Upper lobe of left lung (tissue), 6 donors: ENCODE measurements at regions not wholly inside any gene's neighbourhood (a gene's known extent, or its start where the extent isn't known, plus 50 kb on each side); places are given as distances from the start of the nearest gene placed in this dataset.

Experiments
- ATAC-seq, 2 donors: fragments of 200-7000 bp; cut with Tn5 transposase; one replicate each; pipeline ENCODE4 v1.9.1; 2022; ENCODE audit warnings: mild to moderate bottlenecking in 2 of 2, moderate library complexity in 2 of 2; ENCODE audit not compliant: low FRiP score in 2 of 2
- DNase-seq, 2 donors: peaks; one replicate each; pipeline ENCODE4 v3.0.0-alpha.2; 2019 to 2020
- H3K27ac ChIP-seq, 4 donors: fragments of 200-600 bp; sonication (generic); one replicate each; pipeline ENCODE4 v1.5.1; 2016 to 2019
- H3K27me3 ChIP-seq, 4 donors: fragments of 200-600 bp; sonication (generic); one replicate each; pipeline ENCODE4 v1.5.1; 2017 to 2019
- H3K36me3 ChIP-seq, 4 donors: fragments of 200-600 bp; sonication (generic); one replicate each; pipeline ENCODE4 v1.5.1; 2016 to 2019
- H3K4me1 ChIP-seq, 4 donors: fragments of 200-600 bp; sonication (generic); one replicate each; pipeline ENCODE4 v1.5.1; 2018 to 2019
- H3K4me3 ChIP-seq, 4 donors: fragments of 200-600 bp; sonication (generic); one replicate each; pipeline ENCODE4 v1.5.1; 2017 to 2019; ENCODE audit warnings: mild to moderate bottlenecking in 2 of 4, moderate library complexity in 1 of 4
- H3K9me3 ChIP-seq, 4 donors: fragments of 200-600 bp; sonication (generic); one replicate each; pipeline ENCODE4 v1.5.1; 2018 to 2019
- CTCF ChIP-seq, 6 experiments: fragments of 450-650 bp in 4 of 6; fragments of 200-600 bp in 2 of 6; sonication (generic) in 2 of 6; IDR thresholded peaks; one replicate each; pipeline ENCODE4 v1.5.1; 2016 to 2019; ENCODE audit warnings: antibody characterized with exemption in 6 of 6
- EP300 ChIP-seq, 4 donors: sonication (generic); formaldehyde crosslinking; IDR thresholded peaks; one replicate each; pipeline ENCODE4 v1.5.1; 2017; ENCODE audit warnings: antibody characterized with exemption in 4 of 4, control low read depth in 2 of 4
- POLR2A ChIP-seq, 4 donors: fragments of 450-650 bp; IDR thresholded peaks; one replicate each; pipeline ENCODE4 v1.5.1; 2016 to 2017; ENCODE audit warnings: antibody characterized with exemption in 4 of 4, mild to moderate bottlenecking in 2 of 4
- POLR2AphosphoS5 ChIP-seq, 2 donors: sonication (generic); formaldehyde crosslinking; IDR thresholded peaks; one replicate each; pipeline ENCODE4 v1.5.1; 2017; ENCODE audit warnings: antibody characterized with exemption in 2 of 2
- WGBS, 2 donors: methylation state at CpG; one replicate each; pipeline ENCODE4 v1.1.5; 2017 to 2018; 5-methylcytosine and 5-hydroxymethylcytosine counted together
- donor health status: DM: no; HTN: no; CAD: no; lungs with moderate emphysema.
- donor health status: DM: no; HTN: yes; CAD: no; lungs with severe emphysema.

GRCh38 chr3:13179181-13179580, 106.0 kb upstream of the IQSEC1 start:
- Histone ChIP-seq H3K4me3 (no peak overlapping the region), H3K4me1 (no peaks in the 10 kb centered on the region), H3K36me3 (no peaks in the 10 kb centered on the region), H3K9me3 (peaks cover 6 to 20% (median 14%) of the 10 kb centered on the region in 4 donors), H3K27ac (no peak overlapping the region), H3K27me3 (no peaks in the 10 kb centered on the region)
- no peak for ATAC-seq
- no peak for DNase-seq
- WGBS, 2 donors: 67 to 75% methylated on average over 1 of the region's 1 CpG
- TF ChIP-seq CTCF (IDR thresholded peaks at IDR 0.05): no peak
- TF ChIP-seq POLR2AphosphoS5 (IDR thresholded peaks at IDR 0.05): no peak
- no peak for TF ChIP-seq POLR2A (IDR thresholded peaks at IDR 0.05)
- TF ChIP-seq EP300 (IDR thresholded peaks at IDR 0.05): no peak

GRCh38 chr3:13178107-13178506, 104.9 kb upstream of the IQSEC1 start:
- Histone ChIP-seq H3K9me3 (peaks cover 6 to 20% (median 14%) of the 10 kb centered on the region in 4 donors), H3K27me3 (no peaks in the 10 kb centered on the region), H3K4me3 (no peak overlapping the region), H3K36me3 (no peaks in the 10 kb centered on the region), H3K4me1 (no peaks in the 10 kb centered on the region), H3K27ac (no peak overlapping the region)
- DNase-seq (no peak), ATAC-seq (no peak)
- TF ChIP-seq CTCF (IDR thresholded peaks at IDR 0.05): no peak
- TF ChIP-seq POLR2A (IDR thresholded peaks at IDR 0.05): no peak
- no peak for TF ChIP-seq EP300 (IDR thresholded peaks at IDR 0.05)
- TF ChIP-seq POLR2AphosphoS5 (IDR thresholded peaks at IDR 0.05): no peak
- WGBS, 2 donors: 96% methylated on average over 3 of the region's 3 CpGs

GRCh38 chr3:13177641-13178040, 104.4 kb upstream of the IQSEC1 start:
- H3K9me3 ChIP-seq: peaks cover 6 to 20% (median 14%) of the 10 kb centered on the region in 4 donors
- H3K27me3 ChIP-seq: no peaks in the 10 kb centered on the region
- no peak for TF ChIP-seq POLR2A (IDR thresholded peaks at IDR 0.05)
- TF ChIP-seq CTCF (IDR thresholded peaks at IDR 0.05): no peak
- TF ChIP-seq POLR2AphosphoS5 (IDR thresholded peaks at IDR 0.05): no peak
- no peak for TF ChIP-seq EP300 (IDR thresholded peaks at IDR 0.05)
- no peaks in the 10 kb centered on the region for H3K4me1 ChIP-seq
- no peak overlapping the region for H3K4me3 ChIP-seq
- no peak for DNase-seq
- 85% methylated on average over 4 of the region's 4 CpGs; no CpG with 5 or more reads in 1 of the 2 donors for WGBS, 2 donors
- no peak for ATAC-seq
- no peaks in the 10 kb centered on the region for H3K36me3 ChIP-seq
- no peak overlapping the region for H3K27ac ChIP-seq

GRCh38 chr3:13177236-13177635, 104.0 kb upstream of the IQSEC1 start:
- no peak overlapping the region for H3K27ac ChIP-seq
- no peak overlapping the region for H3K4me3 ChIP-seq
- no peaks in the 10 kb centered on the region for H3K36me3 ChIP-seq
- H3K27me3 ChIP-seq: no peaks in the 10 kb centered on the region
- TF ChIP-seq CTCF (IDR thresholded peaks at IDR 0.05) (no peak), POLR2A (IDR thresholded peaks at IDR 0.05) (no peak), POLR2AphosphoS5 (IDR thresholded peaks at IDR 0.05) (no peak), EP300 (IDR thresholded peaks at IDR 0.05) (no peak)
- ATAC-seq (peak in 1 of 2 donors; percentile 16), DNase-seq (no peak)
- H3K4me1 ChIP-seq: no peaks in the 10 kb centered on the region
- peaks cover 6 to 20% (median 14%) of the 10 kb centered on the region in 4 donors for H3K9me3 ChIP-seq
- WGBS, 2 donors: 84 to 100% methylated on average over 1 to 2 of the region's 2 CpGs

GRCh38 chr3:13176445-13176844, 103.2 kb upstream of the IQSEC1 start:
- Histone ChIP-seq H3K36me3 (no peaks in the 10 kb centered on the region), H3K27ac (no peak overlapping the region), H3K4me1 (no peaks in the 10 kb centered on the region), H3K4me3 (no peak overlapping the region), H3K27me3 (no peaks in the 10 kb centered on the region), H3K9me3 (peaks cover 6 to 20% (median 14%) of the 10 kb centered on the region in 4 donors)
- TF ChIP-seq POLR2A (IDR thresholded peaks at IDR 0.05) (no peak), POLR2AphosphoS5 (IDR thresholded peaks at IDR 0.05) (no peak), EP300 (IDR thresholded peaks at IDR 0.05) (no peak), CTCF (IDR thresholded peaks at IDR 0.05) (no peak)
- 85 to 91% methylated on average over 10 of the region's 10 CpGs for WGBS, 2 donors
- ATAC-seq (no peak), DNase-seq (no peak)
